Gastroesophageal sphincter (tissue), 4 donors: ENCODE measurements at regions not wholly inside any gene's neighbourhood (a gene's known extent, or its start where the extent isn't known, plus 50 kb on each side); places are given as distances from the start of the nearest gene placed in this dataset.

ENCODE experiments used
- ATAC-seq: fragments of 150-250 bp; one replicate; pipeline ENCODE4 v1.9.1; 2016; ENCODE audit warnings: mild to moderate bottlenecking, moderate library complexity
- H3K27ac ChIP-seq, 4 donors: fragments of 200-600 bp; sonication (generic) in 3 of 4; 1 replicate in 3 of 4; 2 replicates in 1 of 4; pipeline ENCODE4 v1.5.1; 2016 to 2019
- H3K27me3 ChIP-seq: fragments of 200-600 bp; sonication (generic); one replicate; pipeline ENCODE4 v1.5.1; 2019
- H3K36me3 ChIP-seq, 2 donors: fragments of 200-600 bp; sonication (generic); one replicate each; pipeline ENCODE4 v1.5.1; 2019; ENCODE audit warnings: control low read depth in 1 of 2
- H3K4me1 ChIP-seq, 3 donors: fragments of 200-600 bp; sonication (generic); 1 replicate in 2 of 3; 2 replicates in 1 of 3; pipeline ENCODE4 v1.5.1; 2016 to 2019; ENCODE audit warnings: control low read depth in 2 of 3
- H3K4me3 ChIP-seq, 2 donors: fragments of 200-600 bp; sonication (generic); one replicate each; pipeline ENCODE4 v1.5.1; 2019; ENCODE audit warnings: mild to moderate bottlenecking in 1 of 2, moderate library complexity in 1 of 2
- H3K9me3 ChIP-seq, 3 donors: fragments of 200-600 bp; sonication (generic); one replicate each; pipeline ENCODE4 v1.5.1; 2017 to 2019; ENCODE audit warnings: control low read depth in 2 of 3
- CTCF ChIP-seq, 4 experiments: fragments of 200-600 bp in 2 of 4; fragments of 450-650 bp in 2 of 4; sonication (generic) in 1 of 4; IDR thresholded peaks; one replicate each; pipeline ENCODE4 v1.5.1; 2017 to 2019; ENCODE audit warnings: antibody characterized with exemption in 4 of 4, mild to moderate bottlenecking in 2 of 4, moderate library complexity in 2 of 4
- EP300 ChIP-seq: sonication (generic); formaldehyde crosslinking; IDR thresholded peaks from one replicate; pipeline ENCODE4 v1.6.1; 2017; ENCODE audit warnings: antibody characterized with exemption, mild to moderate bottlenecking
- POLR2A ChIP-seq, 2 donors: fragments of 450-650 bp; IDR thresholded peaks; one replicate each; pipeline ENCODE4 v1.6.1; 2017; ENCODE audit warnings: antibody characterized with exemption in 2 of 2, mild to moderate bottlenecking in 2 of 2, moderate library complexity in 1 of 2
- POLR2AphosphoS5 ChIP-seq: sonication (generic); formaldehyde crosslinking; IDR thresholded peaks from one replicate; pipeline ENCODE4 v1.6.1; 2017; ENCODE audit warnings: antibody characterized with exemption
- WGBS, 2 donors: methylation state at CpG; one replicate each; pipeline ENCODE4 v1.1.5; 2018; ENCODE audit warnings: low coverage in 1 of 2; 5-methylcytosine and 5-hydroxymethylcytosine counted together

- Histone ChIP-seq H3K27me3 (peaks cover 26% of the 10 kb centered on the region), H3K4me1 (no peaks in the 10 kb centered on the region), H3K9me3 (no peaks in the 10 kb centered on the region), H3K36me3 (no peaks in the 10 kb centered on the region), H3K4me3 (no peak overlapping the region), H3K27ac (no peak overlapping the region)
- WGBS, 2 donors = 54% methylated on average over 2 of the region's 15 CpGs; no CpG with 5 or more reads in 1 of the 2 donors
- no peak for ATAC-seq
- TF ChIP-seq POLR2AphosphoS5 (no peak), POLR2A (IDR thresholded peaks at IDR 0.05) (no peak), CTCF (IDR thresholded peaks at IDR 0.05) (no peak), EP300 (no peak)
Observed at GRCh38 chr5:2214910-2215590, 332.3 kb upstream of the IRX4 start.

- WGBS, 2 donors = 40% methylated on average over 1 of the region's 10 CpGs; no CpG with 5 or more reads in 1 of the 2 donors
- Histone ChIP-seq H3K27me3 (peaks cover 42% of the 10 kb centered on the region), H3K4me1 (no peaks in the 10 kb centered on the region), H3K36me3 (no peaks in the 10 kb centered on the region), H3K9me3 (no peaks in the 10 kb centered on the region), H3K27ac (no peak overlapping the region), H3K4me3 (no peak overlapping the region)
- TF ChIP-seq POLR2A (IDR thresholded peaks at IDR 0.05) (no peak), EP300 (no peak)
- no peak for ATAC-seq
Observed at GRCh38 chr5:2213121-2213730, 330.5 kb upstream of the IRX4 start.

GRCh38 chr5:2212481-2212880 lies 329.8 kb upstream of the IRX4 start:
- no peak for ATAC-seq
- Histone ChIP-seq H3K27me3 (peaks cover 47% of the 10 kb centered on the region), H3K9me3 (no peaks in the 10 kb centered on the region), H3K4me1 (no peaks in the 10 kb centered on the region), H3K27ac (no peak overlapping the region), H3K4me3 (no peak overlapping the region), H3K36me3 (no peaks in the 10 kb centered on the region)
- WGBS, 2 donors = 0% methylated on average over 1 of the region's 3 CpGs; no CpG with 5 or more reads in 1 of the 2 donors
- TF ChIP-seq CTCF (IDR thresholded peaks at IDR 0.05) = no peak
- TF ChIP-seq POLR2AphosphoS5 = no peak

- TF ChIP-seq POLR2AphosphoS5 (no peak), EP300 (no peak)
- H3K9me3 ChIP-seq = no peaks in the 10 kb centered on the region
- no peaks in the 10 kb centered on the region for H3K4me1 ChIP-seq
- 31 to 74% methylated on average over 2 to 3 of the region's 5 CpGs for WGBS, 2 donors
- H3K4me3 ChIP-seq = no peak overlapping the region
- no peak for ATAC-seq
- H3K27me3 ChIP-seq = peaks cover 46% of the 10 kb centered on the region
- H3K27ac ChIP-seq = no peak overlapping the region
- H3K36me3 ChIP-seq = no peaks in the 10 kb centered on the region
Observed at GRCh38 chr5:2208239-2208544, 325.5 kb upstream of the IRX4 start.

- no peak for ATAC-seq
- H3K4me1 ChIP-seq = no peaks in the 10 kb centered on the region
- H3K9me3 ChIP-seq = no peaks in the 10 kb centered on the region
- H3K27me3 ChIP-seq = peaks cover 41% of the 10 kb centered on the region
- no peaks in the 10 kb centered on the region for H3K36me3 ChIP-seq
- TF ChIP-seq CTCF (IDR thresholded peaks at IDR 0.05) = no peak
- no peak for TF ChIP-seq EP300
- no peak for TF ChIP-seq POLR2AphosphoS5
- no peak for TF ChIP-seq POLR2A (IDR thresholded peaks at IDR 0.05)
- 94 to 95% methylated on average over 4 to 8 of the region's 25 CpGs for WGBS, 2 donors
- H3K27ac ChIP-seq = no peak overlapping the region
- no peak overlapping the region for H3K4me3 ChIP-seq
Observed at GRCh38 chr5:2207416-2208238, 324.9 kb upstream of the IRX4 start.

GRCh38 chr5:2207109-2207399 lies 324.3 kb upstream of the IRX4 start:
- Histone ChIP-seq H3K9me3 (no peaks in the 10 kb centered on the region), H3K4me1 (no peaks in the 10 kb centered on the region), H3K27me3 (peaks cover 35% of the 10 kb centered on the region), H3K4me3 (no peak overlapping the region), H3K27ac (no peak overlapping the region), H3K36me3 (no peaks in the 10 kb centered on the region)
- ATAC-seq = no peak
- TF ChIP-seq EP300 = no peak
- no peak for TF ChIP-seq CTCF (IDR thresholded peaks at IDR 0.05)
- TF ChIP-seq POLR2AphosphoS5 = no peak
- WGBS, 2 donors = 100% methylated on average over 2 of the region's 6 CpGs; no CpG with 5 or more reads in 1 of the 2 donors
